ENCODE measurements at regions not wholly inside any gene's neighbourhood (a gene's known extent, or its start where the extent isn't known, plus 50 kb on each side); places are given as distances from the start of the nearest gene placed in this dataset.

DNA sequence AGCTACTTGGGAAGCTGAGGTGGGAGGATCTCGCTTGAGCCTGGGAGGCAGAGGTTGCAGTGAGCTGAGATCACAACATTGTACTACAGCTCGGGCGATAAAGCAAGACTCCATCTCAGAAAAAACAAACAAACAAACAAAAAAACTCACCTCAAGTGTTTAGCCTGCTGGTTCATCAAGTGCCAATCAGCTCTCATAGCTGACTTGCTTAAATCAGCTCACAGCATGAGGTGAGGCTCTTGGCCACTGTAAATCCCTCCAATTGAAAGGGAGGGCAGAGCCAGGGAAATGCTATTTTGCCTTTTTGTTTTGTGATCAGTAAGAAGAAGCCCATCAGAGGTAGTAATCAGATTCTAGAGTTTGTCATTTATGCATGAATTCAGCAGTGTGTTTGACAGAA, 112.3 kb downstream of the RAB11FIP2 start:
- no peak for DNase-seq (ENCODE audit: low read depth in 2 of 2)
- TF ChIP-seq, protein P1, sequence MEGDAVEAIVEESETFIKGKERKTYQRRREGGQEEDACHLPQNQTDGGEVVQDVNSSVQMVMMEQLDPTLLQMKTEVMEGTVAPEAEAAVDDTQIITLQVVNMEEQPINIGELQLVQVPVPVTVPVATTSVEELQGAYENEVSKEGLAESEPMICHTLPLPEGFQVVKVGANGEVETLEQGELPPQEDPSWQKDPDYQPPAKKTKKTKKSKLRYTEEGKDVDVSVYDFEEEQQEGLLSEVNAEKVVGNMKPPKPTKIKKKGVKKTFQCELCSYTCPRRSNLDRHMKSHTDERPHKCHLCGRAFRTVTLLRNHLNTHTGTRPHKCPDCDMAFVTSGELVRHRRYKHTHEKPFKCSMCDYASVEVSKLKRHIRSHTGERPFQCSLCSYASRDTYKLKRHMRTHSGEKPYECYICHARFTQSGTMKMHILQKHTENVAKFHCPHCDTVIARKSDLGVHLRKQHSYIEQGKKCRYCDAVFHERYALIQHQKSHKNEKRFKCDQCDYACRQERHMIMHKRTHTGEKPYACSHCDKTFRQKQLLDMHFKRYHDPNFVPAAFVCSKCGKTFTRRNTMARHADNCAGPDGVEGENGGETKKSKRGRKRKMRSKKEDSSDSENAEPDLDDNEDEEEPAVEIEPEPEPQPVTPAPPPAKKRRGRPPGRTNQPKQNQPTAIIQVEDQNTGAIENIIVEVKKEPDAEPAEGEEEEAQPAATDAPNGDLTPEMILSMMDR (IDR thresholded peaks at IDR 0.05; ENCODE audit: low read depth, low read length) = no peak
- no peak overlapping the region for H3K4me3 ChIP-seq (replicated peaks in 1 of 2; ENCODE audit: low read depth in 2 of 2, low read length in 2 of 2)

DNA sequence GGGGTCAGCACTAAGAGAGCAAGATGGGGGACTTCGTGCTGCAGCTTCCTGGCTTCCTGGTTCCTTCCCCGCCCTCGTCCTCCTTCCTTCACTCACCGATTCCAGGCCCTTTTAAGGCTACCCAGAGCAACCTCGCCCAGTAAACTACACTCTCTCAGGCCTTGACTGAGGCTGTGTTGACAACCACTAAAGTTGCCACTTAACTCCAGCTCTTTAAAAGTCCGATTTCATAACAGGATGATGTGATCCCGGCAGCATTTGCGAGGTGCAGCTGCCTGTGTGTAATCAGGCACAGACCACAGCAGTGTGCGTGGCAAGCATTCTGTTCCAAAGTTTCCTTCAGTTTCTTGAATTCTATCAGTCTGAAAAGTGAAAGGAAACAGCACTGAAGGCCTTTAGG, 110.6 kb downstream of the RAB11FIP2 start:
- TF ChIP-seq, protein P1 (IDR thresholded peaks at IDR 0.05; ENCODE audit: low read depth, low read length) = no peak
- no peak overlapping the region for H3K4me3 ChIP-seq (replicated peaks in 1 of 2; ENCODE audit: low read depth in 2 of 2, low read length in 2 of 2)
- DNase-seq (ENCODE audit: low read depth in 2 of 2) = peak; percentile 16 to 35

DNA sequence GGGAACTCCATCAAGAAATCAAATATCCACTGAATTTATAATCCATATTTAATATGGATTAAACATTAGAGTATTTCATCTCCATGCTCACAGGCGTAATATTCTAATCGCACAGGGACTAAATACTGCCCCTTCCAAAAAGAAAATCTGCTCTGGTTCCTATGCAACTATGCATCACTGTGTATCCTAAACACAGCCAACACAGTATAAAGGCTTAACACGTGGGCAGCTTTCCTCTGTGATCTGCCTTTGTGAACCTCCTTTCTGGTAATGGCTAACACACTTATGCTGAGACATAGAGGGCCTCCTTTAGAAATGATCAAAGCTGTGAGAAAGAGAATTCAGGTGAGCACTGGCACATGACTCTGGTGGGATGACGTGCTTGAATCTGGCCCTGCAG, 110.2 kb downstream of the RAB11FIP2 start:
- no peak for DNase-seq (ENCODE audit: low read depth in 2 of 2)
- no peak overlapping the region for H3K4me3 ChIP-seq (replicated peaks in 1 of 2; ENCODE audit: low read depth in 2 of 2, low read length in 2 of 2)
- TF ChIP-seq, protein P1 (IDR thresholded peaks at IDR 0.05; ENCODE audit: low read depth, low read length) = no peak

DNA sequence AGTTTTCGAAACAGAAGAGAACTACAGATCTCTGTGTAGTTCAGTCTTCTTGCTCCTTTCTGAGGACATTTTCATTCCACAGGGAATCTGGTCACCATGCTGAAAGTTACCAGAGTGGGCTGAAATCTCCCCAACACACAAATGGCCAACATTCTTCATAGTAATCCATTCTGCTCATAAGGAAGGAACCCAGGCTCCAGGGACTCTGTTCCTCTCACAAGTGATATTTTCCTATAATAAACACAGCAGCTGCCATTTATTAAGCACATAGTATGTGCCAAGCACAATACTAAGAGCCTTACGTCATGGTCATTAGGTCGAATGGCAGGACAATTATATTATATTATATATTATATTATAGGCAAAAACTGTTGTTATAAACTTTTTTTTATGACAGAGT, 109.8 kb downstream of the RAB11FIP2 start:
- no peak overlapping the region for H3K4me3 ChIP-seq (replicated peaks in 1 of 2; ENCODE audit: low read depth in 2 of 2, low read length in 2 of 2)
- TF ChIP-seq, protein P1 (IDR thresholded peaks at IDR 0.05; ENCODE audit: low read depth, low read length) = no peak
- no peak for DNase-seq (ENCODE audit: low read depth in 2 of 2)

DNA sequence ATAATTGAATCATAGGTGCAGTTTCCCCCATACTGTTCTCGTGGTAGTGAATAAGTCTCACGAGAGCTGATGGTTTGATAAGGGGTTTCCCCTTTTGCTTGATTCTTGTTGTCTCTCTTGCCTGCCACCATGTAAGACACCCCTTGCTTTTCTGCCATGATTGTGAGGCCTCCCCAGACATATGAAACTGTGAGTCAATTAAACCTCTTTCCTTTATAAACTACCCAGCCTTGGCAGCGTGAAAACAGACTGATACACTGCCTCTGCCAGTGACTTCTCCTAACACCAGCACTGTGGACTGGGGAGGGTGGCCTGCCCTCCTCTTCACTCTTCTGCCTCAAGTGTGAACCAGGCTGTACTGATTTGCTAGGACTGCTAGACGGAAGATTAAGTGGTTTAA, 108.6 kb downstream of the RAB11FIP2 start:
- TF ChIP-seq, protein P1 (IDR thresholded peaks at IDR 0.05; ENCODE audit: low read depth, low read length) = no peak
- H3K4me3 ChIP-seq (replicated peaks in 1 of 2; ENCODE audit: low read depth in 2 of 2, low read length in 2 of 2) = no peak overlapping the region
- no peak for DNase-seq (ENCODE audit: low read depth in 2 of 2)

DNA sequence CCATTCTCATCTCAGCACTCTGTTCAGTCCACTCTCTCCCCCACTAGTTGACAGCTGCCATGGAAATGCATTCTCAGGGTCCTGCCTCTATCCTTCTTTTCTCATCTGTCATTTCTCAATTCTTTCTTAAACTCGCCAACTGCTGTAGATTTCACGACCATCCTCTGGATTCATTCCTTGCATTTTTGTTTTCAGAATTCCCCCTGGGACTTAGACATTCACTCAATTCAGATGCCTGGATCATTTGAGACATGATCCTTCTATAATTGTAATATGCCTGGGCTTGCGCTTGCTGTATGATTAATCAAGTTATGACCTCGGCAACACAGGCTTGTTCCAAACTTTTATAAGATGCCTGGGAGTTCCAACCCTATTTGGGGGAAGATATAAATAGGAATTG, 104.5 kb downstream of the RAB11FIP2 start:
- H3K4me3 ChIP-seq (replicated peaks in 1 of 2; ENCODE audit: low read depth in 2 of 2, low read length in 2 of 2) = no peak overlapping the region
- no peak for DNase-seq (ENCODE audit: low read depth in 2 of 2)
- TF ChIP-seq, protein P1 (IDR thresholded peaks at IDR 0.05; ENCODE audit: low read depth, low read length) = no peak

DNA sequence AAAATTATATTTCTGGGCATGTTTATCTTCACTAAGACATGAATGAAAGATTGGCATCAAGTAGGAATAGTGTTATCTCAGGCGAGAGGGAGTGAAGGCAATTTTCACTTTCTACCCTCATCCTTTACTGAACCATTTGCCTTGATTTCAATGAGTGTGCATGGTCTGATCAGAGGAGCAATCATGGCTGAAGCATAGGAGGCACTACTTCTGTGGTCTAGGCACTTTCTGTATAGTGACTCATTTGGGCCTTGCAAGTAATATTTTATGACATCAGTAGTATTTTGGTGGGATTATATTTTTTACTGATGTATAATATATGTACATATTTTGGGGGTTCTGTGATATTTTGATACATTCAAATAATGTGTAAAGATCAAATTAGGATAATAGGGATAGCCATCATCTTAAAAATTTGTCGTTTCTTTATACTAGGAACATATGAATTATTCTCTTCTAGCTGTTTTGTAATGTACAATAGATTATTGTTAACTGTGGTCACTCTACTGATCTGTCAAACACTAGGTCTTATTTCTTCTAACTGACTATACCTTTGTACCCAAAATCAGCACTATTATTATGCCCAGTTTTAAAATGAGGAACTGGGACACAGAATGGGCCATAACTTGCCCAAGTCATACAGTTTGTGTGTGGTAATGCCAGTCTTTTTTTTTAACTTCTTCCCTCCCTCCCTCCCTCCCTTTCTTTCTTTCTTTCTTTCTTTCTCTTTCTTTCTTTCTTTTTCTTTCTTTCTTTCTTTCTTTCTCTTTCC, 101.9 kb downstream of the RAB11FIP2 start:
- TF ChIP-seq, protein P1 (IDR thresholded peaks at IDR 0.05; ENCODE audit: low read depth, low read length) = no peak
- no peak overlapping the region for H3K4me3 ChIP-seq (replicated peaks in 1 of 2; ENCODE audit: low read depth in 2 of 2, low read length in 2 of 2)
- no peak for DNase-seq (ENCODE audit: low read depth in 2 of 2)

All from cardiac fibroblast (primary cell).